HG03571 (cell line): ENCODE measurements at regions not wholly inside any gene's neighbourhood (a gene's known extent, or its start where the extent isn't known, plus 50 kb on each side); places are given as distances from the start of the nearest gene placed in this dataset.
"Not testable (repeated sequence)": the region's sequence is repeated elsewhere in the genome, so short reads cannot be mapped to it uniquely, and the experiment has no call there.

ENCODE experiments used
- ATAC-seq: cut with Tn5 transposase; IDR thresholded peaks from one replicate; pipeline ENCODE4 v1.9.1; 2021; ENCODE audit not compliant: unreplicated experiment

DNA sequence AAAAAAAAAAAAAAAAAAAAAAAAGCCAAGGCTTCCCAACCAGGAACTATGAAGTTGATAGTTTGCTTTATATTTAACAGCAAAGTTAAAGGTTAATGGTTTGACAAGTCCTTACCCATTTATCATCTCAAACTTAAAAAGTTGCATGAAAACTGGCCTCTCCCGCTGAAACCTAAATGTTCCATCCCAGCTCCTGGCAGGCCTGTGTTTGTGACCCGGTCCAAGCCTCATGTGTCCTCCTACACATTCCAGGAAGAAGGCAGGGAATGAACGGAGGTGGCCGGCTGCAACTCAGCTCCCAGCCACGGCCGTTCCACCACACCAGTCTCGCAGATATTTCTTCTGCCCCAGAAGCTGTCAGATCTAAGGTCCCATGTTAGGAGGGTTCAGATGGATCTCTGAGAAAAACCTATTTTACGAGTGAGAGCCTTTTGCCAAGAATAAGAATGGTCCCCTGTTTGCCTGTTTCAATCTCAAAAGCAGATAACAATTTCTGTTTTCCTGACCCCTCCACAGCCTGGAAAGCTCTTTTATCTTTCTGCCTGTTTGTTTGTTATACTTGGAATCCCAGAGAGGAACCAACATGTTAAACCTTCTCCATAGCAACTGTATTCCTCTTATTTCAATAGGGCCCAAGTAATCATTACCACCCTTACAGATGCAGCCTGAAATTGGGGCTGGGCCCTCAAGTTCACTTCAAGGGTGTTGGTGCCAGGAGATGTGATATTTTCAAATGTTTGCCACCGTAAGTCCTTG is 56.5 kb downstream of the KCTD12 start:
- ATAC-seq = no peak

DNA sequence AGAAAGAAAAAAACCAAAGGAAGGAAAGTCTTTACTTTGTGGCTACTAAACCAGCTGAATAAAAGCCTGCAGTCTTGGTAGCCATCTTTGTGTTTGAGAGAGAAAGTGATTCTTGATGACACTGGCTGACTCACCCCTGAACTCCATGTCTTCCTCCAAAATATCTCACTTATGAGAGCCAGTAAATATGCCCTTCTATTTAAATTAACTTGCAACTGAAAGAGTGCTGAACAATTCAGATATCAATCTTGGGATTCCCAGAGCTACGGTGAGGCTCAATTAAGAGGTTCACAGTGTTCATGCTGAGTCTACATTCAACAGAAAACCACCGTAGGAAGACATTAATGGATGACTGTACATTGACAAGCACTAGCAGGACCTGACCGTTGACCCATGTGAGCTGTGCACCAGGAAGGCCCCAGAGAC is 57.9 kb downstream of the KCTD12 start:
- ATAC-seq = no peak

DNA sequence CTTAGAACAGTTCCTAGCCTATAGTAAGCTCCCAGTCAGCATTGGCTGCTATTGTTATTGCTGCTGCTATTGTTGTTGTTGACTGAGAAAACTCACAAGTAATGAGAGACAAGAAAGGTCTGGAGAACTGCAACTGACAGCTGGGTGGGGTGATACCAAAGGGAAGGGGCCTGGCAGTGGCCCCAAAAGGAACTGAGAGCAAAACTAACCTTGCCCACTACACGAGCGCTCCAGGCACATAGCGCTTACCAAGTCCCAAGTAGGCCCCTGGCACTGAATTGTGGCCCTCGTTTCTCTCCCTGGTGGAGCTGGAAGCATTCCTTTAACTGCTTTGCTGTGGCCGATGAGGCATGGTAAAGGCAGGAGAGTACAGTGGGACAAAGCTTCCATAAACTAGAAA is 59.7 kb downstream of the KCTD12 start:
- ATAC-seq = no peak

DNA sequence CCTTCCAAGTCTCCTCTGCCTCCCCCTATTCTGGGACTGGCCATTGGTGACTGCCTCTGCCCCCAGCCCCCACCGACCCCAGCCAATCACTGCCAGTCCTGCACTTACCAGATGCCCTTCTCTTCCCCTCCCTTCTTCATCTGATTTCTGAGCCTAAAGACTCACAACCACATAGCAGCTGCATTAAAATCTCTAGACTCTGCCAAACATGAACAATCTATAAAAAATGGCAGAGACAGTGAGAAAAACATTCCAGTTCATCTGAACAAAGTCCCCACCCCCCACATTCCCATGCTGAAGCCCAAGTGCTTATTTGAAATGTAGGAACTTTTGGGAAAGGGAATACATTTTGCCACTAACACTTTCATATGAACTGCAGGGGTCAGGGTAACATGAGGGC is 60.8 kb downstream of the KCTD12 start:
- no peak for ATAC-seq

DNA sequence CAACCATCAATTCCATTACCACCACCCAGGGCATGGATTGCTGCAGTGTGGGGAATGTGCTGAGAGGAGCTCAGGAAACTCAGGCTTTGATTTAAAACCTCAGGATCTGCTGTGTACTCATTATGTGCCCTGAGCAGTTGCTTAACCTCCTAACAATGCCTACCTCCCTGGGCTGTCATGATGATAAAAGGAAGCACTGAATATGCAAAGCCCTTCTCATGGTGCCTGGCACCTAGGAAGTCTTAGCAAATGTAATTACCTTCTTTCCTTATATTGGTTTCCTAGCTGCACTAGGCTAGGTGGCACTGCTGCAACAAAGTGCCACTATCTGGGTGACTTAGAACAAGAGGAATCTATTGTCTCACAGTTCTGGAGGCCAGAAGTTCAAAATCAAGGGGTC is 62.2 kb downstream of the KCTD12 start:
- no peak for ATAC-seq

DNA sequence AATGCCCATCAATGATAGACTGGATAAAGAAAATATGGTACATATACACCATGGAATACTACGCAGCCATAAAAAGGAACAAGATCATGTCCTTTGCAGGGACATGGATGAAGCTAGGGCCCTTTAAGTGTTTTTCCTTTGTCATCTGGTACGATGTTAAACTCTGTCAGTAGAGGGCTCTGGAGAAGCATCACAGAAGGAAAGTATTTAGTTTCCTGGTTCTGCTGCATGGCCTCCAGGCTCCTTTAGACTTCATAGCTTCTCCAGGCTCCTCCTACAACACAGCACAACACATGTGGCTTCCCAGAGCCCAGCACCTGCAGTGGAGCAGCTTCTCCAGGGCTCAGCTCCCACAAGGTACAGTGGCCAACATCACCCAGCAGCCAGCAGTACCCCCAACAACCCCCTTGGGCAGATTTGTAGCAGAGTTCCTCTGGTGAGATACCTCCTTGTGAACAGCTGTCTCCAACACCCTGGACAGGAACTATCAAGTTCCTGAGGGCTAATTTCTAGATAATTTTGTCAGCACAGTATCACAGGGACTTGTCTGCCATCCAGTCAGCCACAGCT is 63.4 kb downstream of the KCTD12 start:
- no peak for ATAC-seq

DNA sequence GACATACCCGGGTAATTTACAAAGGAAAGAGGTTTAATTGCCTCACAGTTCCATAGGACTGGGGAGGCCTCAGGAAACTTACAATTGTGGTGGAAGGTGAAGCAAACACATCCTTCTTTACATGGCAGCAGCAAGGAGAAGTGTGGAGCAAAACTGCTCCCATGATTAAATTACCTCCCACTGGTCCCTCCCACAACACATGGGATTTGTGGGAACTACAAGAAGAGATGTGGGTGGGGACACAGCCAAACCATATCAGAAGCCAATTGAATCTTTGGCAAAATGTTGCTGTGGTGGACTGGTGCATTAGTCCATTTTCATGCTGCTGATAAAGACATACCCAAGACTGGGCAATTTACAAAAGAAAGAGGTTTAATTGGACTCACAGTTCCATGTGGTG is 65.0 kb downstream of the KCTD12 start:
- ATAC-seq = not testable (repeated sequence)

DNA sequence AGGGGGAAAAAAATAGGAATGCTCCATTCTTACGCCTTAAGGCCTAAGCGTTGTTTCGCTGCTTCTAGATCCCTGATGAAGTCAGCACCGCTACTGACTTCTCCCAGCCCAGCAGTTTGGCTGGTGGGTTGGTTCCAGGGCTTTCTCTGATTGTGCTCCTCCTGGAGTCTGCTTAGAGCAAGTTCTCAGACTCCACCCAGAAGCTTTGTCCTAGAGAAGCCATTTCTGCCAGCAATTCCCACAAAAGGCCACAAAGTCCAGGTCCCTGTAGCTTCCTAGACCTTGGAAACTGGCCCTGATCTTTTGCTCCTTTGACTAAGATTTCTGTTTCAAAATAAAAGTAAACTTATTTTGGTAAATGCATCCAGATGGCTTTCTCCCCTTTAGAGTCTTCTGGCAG is 65.4 kb downstream of the KCTD12 start:
- ATAC-seq = no peak

DNA sequence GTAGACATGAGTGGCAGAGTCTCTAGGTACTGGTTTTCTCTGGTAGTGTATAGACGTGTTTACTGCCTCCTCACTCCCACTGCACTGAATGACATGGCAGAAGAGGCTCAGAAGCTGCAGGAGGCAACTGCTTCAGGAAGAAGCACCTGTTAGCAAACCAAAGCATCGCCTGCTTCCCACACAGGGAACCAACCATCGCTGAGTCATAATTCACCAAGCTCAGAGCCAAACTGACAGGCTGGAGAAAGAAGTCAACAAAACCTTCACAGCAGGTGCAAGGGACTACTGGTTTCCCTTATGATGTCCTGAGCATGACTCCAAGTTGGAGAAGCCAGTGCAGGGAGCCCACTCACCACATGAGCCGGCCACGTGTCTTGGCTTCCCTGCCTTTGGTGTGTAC is 69.8 kb downstream of the KCTD12 start:
- no peak for ATAC-seq

DNA sequence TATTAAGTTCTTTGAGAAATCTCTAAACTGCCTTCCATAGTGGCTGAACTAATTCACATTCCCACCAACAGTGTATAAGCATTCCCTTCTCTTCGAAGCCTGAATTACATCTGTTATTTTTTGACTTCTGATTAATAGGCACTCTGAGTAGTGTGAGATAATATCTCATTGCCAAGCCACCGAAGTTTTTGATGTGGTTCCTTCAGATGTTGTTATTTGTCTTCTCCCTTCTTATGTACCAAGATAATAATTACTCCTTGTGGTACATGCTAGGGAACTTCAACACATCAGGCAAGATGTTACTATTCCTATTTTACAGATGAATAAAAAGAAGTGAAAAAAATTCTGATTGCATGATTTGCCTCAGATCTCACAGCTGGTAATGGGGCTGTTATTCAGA is 70.9 kb downstream of the KCTD12 start:
- ATAC-seq = no peak

DNA sequence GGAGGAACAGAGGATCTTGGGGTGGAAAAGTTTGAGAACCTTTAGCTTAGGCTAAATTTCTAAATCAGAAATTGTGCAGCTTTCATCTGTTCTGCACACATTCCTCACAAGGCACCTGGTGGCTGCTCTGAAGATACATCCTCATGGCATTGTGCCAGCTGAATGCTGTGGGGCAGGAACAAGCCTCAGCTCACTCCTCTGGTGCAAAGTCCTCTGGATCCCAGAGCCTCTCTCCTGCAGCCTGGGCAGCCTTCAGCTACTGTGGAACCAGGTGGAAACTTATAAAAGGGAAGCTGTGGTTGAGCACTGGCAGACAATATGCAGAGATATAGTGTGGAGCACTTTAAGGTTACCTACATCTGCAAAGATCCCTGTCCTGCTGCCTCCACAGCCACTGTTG is 72.3 kb downstream of the KCTD12 start:
- ATAC-seq = no peak

DNA sequence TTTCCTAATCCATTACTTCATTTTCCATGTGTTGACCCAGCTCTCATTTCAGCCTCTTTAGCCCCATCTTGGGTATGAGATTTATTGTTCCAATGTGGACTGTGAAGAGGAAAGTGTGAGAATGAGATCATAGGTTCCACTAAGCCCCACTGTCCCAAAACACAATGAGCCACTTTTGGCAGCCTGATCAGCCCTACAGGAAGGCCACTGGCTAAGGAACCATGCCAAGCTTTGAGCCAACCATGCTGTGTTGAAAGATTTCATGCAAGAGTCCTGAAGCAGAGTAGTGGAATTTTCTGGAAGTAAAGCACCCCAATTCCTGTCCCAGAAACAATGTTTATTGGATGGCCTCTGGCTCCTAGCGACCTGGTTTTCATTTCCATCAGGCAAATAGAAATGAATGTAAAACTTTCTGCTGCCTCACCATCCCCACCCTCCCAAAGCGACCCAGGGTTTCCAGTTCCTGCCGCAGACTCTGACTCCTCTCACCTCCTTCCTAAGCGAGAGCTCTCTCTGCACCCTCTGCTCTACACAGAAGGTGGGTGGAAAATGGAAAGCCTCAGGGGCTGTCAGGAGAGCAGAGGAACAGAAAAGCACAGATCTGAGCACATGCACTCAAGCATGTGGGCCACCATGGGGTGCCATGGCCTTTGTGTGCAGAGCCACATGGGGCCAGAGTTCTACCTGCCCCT is 73.1 kb downstream of the KCTD12 start:
- no peak for ATAC-seq

DNA sequence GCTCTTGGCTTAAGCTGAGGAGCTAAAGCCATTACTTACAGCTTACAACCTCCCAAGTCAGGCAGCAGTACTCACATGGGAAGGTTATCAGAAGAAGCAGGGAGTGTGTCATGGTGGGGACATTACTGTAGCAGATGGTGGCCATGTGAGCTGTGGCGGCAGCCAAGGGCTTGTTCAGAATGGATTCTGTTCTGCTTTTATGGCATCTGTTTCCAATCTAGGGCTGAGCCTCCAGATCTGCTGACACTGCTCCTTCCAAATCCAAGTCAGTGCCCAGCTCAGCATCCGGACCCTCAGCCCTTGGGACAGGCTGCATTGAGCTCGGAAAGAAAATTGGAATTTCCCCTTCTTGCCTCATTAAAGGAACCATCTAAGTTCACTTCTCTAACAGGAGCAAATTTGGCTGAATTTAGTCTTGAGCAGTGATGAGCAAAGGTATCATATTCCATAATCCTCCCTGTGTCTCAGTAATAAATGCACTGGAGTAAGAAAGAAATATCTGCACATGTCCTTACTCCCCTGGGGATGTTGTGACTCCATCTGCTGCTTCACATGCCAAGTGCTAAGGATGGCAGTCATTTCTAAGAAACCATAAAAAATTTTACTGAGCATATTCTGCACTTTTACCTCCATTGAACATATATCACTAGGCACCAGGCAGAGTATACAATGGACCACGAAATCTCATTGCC is 73.9 kb downstream of the KCTD12 start:
- ATAC-seq = no peak

DNA sequence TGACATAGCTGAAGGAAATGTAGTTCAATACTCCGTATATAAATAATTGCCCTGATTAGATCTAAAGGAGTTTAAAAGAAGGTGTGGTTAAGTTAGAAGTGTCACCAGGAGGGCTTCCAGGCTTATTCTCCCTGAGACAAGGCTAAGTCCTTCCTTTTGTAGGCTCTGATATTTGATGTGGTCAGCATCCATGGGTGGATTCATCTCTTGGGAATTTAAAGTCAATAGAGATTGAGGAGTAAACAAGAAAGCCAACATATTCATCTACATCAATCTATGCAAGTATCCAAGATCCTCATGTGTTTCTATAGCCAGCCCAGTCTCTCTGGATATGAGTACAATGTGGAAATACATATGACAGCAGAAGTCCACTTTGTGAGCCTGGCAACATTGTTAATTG is 76.8 kb downstream of the KCTD12 start:
- ATAC-seq = no peak

DNA sequence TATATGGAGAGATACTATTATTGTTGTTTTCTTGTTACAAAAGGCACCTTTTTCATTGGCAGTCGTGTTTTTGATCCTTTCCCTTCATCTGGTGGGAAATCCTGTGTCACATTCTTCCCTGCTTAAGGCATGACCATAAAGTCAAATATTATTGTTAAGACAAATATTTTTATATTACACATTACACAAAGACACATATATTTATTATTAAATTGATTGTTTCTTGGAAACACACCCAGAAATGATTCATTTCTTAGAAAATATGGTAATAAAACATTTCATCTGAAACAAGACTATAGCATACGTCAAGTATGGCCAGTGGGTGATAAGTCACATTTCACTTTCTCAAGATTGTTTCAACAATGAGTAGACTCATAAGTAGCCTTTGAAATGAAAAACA is 77.3 kb downstream of the KCTD12 start:
- no peak for ATAC-seq

DNA sequence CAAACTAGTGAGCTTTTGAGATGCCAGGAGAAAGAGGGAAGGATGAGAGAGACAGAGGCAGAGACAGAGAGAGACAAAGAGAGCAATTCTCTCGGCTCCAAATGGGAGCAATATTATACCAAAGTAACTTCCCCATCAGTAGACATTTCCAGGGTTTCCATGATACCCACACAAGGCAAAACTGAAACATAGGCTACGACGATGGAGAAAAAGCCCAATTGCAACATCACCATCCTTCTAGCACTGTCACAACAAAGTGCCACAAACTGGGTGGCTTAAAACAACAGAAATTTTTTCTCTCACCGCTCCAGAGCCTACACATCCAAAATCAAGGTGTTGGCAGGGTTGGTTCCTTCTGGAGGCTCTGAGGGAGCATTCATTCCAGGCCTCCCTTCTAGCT is 81.4 kb downstream of the KCTD12 start:
- no peak for ATAC-seq

DNA sequence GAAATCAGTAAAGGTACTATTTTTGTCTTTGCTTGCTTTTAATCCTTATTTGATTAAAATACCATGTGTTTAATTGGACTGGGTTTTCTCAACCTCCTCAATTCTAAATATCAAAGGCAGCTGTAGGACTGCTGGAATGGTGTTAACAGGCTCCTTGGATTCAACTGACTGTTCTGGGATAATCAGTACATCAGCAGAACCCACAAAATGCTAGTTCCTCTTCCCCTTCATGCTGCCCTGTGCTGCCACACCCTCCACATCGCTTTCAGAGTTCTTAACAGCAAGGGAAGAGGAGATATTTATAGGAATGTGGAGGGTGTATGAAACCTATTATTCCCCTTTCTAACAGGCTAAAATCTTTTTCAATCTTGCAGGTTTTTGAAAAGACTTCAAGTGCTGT is 82.4 kb downstream of the KCTD12 start:
- no peak for ATAC-seq

DNA sequence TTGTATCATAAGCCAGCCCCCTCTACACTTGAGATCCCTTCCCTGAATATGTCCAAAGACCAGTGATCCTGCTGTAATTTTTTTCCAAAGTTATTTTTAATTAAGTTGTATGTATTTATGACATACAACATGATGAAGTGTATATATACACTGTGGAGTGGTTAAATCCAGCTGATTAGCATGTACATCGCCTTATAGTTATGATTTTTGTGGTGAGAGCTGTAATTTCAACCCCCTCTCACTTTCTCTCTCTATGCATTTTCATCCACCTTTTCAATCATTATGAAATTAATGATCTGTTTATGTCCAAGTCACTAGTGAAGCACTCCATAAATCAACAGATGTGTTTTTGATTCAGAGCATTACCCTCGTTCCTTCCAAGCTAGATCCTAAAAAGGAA is 85.3 kb downstream of the KCTD12 start:
- ATAC-seq = no peak

DNA sequence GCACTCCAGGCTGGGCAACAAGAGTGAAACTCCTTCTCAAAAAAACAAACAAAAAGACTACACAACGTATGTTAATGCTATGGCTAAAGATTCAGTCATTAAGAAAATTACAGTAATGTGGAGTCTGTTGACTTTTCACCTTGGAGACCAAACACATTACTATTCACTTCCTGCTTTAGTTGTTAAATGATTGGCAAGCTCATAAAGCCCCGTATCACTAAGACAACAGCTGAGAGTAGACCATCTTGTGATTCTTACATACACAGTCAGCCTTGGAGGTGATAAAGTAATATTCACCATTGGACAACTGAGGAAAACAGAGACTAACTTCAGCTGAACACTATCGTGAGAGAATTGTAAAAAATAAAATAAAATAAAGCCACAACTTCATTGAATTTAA is 86.5 kb downstream of the KCTD12 start:
- peak; percentile 66 for ATAC-seq

DNA sequence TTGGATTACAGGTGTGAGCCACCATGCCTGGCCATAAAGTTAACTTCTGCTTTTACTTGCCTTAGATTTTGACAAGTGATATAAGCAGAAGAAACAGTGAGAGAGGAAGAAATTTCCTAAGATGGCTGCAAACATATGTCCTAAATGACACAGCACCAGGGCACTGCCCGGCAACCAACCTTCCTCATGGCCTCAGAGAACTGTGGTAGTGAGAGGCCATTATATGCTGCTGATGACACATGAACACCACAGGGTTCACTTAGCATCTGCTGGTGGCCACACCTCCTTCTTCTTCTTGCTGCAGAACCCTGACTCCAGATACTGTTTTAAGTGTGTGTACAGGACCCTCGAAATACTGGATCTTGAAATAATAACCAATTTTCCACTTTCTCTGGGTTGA is 88.2 kb downstream of the KCTD12 start:
- ATAC-seq = no peak

DNA sequence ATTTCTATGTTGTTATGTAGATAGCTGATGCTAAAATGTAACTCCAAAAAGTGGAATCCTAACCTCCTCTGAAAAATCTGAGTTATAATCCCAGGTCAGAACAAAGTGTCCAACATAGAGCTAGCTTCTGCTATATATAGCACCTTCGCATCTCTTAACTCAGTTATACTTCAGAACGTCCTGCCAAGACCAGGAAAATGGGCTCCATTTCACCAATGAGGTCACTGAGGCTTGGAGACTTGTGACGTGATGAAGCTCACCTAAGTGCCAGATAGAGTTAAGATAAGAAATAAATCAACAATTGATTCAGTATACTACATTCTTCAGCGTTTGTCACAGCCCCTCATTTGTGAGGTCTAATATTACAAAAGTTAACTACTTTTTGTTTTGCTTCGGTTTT is 88.8 kb downstream of the KCTD12 start:
- ATAC-seq = no peak

DNA sequence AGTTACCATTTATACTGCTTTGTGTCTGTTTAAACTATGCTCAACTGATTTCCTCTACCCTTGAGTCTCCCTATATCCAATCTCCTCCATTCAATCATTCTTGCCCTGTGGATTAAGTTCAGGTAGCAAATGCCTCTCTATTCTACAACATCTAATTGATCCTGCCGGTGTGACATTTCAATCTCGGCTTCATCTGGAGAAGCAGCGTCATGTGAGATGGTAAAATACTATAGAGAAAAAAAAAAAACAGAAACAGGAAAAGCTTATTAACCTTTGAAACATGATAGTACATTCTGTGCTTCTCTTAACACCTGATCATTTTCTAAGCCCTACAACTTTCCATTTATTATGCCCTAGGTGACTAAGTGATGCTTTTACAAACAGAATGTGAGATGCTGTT is 89.4 kb downstream of the KCTD12 start:
- ATAC-seq = no peak
